Mesendoderm (in vitro differentiated cells): ENCODE measurements at regions not wholly inside any gene's neighbourhood (a gene's known extent, or its start where the extent isn't known, plus 50 kb on each side); places are given as distances from the start of the nearest gene placed in this dataset.

Experiments
- DNase-seq: peaks from one replicate; pipeline ENCODE4 v3.0.0; 2013
- H2AK5ac ChIP-seq: 2 replicates; pipeline ENCODE4 v1.6.1; 2013; ENCODE audit warnings: low read length, inconsistent platforms
- H2BK120ac ChIP-seq: 2 replicates; pipeline ENCODE4 v1.6.1; 2013; ENCODE audit warnings: low read depth, mild to moderate bottlenecking, low read length, moderate library complexity, mixed read lengths
- H2BK15ac ChIP-seq: replicated peaks from 2 replicates; pipeline ENCODE4 v1.6.1; 2013; ENCODE audit warnings: low read depth, mild to moderate bottlenecking, moderate library complexity
- H2BK5ac ChIP-seq: 2 replicates; pipeline ENCODE4 v1.6.1; 2013; ENCODE audit warnings: low read length, inconsistent platforms
- H3K18ac ChIP-seq: 2 replicates; pipeline ENCODE4 v1.6.1; 2013; ENCODE audit warnings: mild to moderate bottlenecking, low read length, mixed read lengths
- H3K23ac ChIP-seq: one replicate; pipeline ENCODE4 v1.6.1; 2013; ENCODE audit warnings: low read length
- H3K27ac ChIP-seq: 2 replicates; pipeline ENCODE4 v1.5.1; 2013; ENCODE audit warnings: low read depth, mild to moderate bottlenecking, inconsistent platforms, low read length, moderate library complexity
- H3K27me3 ChIP-seq: 2 replicates; pipeline ENCODE4 v1.6.1; 2013; ENCODE audit warnings: low read length, control low read depth, mild to moderate bottlenecking, inconsistent platforms; ENCODE audit not compliant: insufficient read depth, poor library complexity
- H3K36me3 ChIP-seq: 2 replicates; pipeline ENCODE4 v1.6.1; 2013; ENCODE audit warnings: low read length, inconsistent platforms; ENCODE audit not compliant: control insufficient read depth, insufficient read depth
- H3K4ac ChIP-seq: one replicate; pipeline ENCODE4 v1.6.1; 2013; ENCODE audit warnings: low read depth, mild to moderate bottlenecking, low read length, moderate library complexity
- H3K4me1 ChIP-seq: 2 replicates; pipeline ENCODE4 v1.6.1; 2013; ENCODE audit warnings: low read depth, low read length, inconsistent platforms; ENCODE audit not compliant: control insufficient read depth
- H3K4me2 ChIP-seq: 2 replicates; pipeline ENCODE4 v1.6.1; 2013; ENCODE audit warnings: low read length
- H3K4me3 ChIP-seq: 2 replicates; pipeline ENCODE4 v1.5.1; 2013; ENCODE audit warnings: mild to moderate bottlenecking, low read length
- H3K56ac ChIP-seq: one replicate; pipeline ENCODE4 v1.6.1; 2013; ENCODE audit warnings: low read length
- H3K79me1 ChIP-seq: 2 replicates; pipeline ENCODE4 v1.6.1; 2013; ENCODE audit warnings: low read length, inconsistent platforms
- H3K79me2 ChIP-seq: 2 replicates; pipeline ENCODE4 v1.6.1; 2013; ENCODE audit warnings: mild to moderate bottlenecking, low read length; ENCODE audit not compliant: control insufficient read depth, insufficient read depth
- H3K9ac ChIP-seq: 2 replicates; pipeline ENCODE4 v1.6.1; 2013; ENCODE audit warnings: low read length, inconsistent platforms
- H4K5ac ChIP-seq: one replicate; pipeline ENCODE4 v1.6.1; 2013; ENCODE audit warnings: low read length
- H4K8ac ChIP-seq: one replicate; pipeline ENCODE4 v1.6.1; 2013; ENCODE audit warnings: low read depth, mild to moderate bottlenecking, control low read depth, low read length, moderate library complexity
- WGBS: extraction: QIAGEN DNeasy Blood & Tissue Kit; methylation state at CpG from one replicate; pipeline ENCODE4 v1.1.7; 2013; ENCODE audit warnings: low lambda C conversion rate, missing lambda C conversion rate; ENCODE audit not compliant: insufficient coverage; ENCODE audit errors: extremely low coverage; 5-methylcytosine and 5-hydroxymethylcytosine counted together

- H3K4ac ChIP-seq: no peak overlapping the region
- H3K4me3 ChIP-seq: no peak overlapping the region
- H3K79me2 ChIP-seq: no peaks in the 10 kb centered on the region
- WGBS: no CpG with 5 or more reads among the region's 37 CpGs
- no peak overlapping the region for H3K56ac ChIP-seq
- H3K27me3 ChIP-seq: no peaks in the 10 kb centered on the region
- H3K27ac ChIP-seq: no peak overlapping the region
- H4K8ac ChIP-seq: no peak overlapping the region
- H2BK5ac ChIP-seq: no peak overlapping the region
- H3K4me1 ChIP-seq: no peaks in the 10 kb centered on the region
- H2BK15ac ChIP-seq: no peak overlapping the region
- H4K5ac ChIP-seq: no peak overlapping the region
- no peak for DNase-seq
- no peaks in the 10 kb centered on the region for H3K79me1 ChIP-seq
- no peak overlapping the region for H3K4me2 ChIP-seq
- H3K36me3 ChIP-seq: no peaks in the 10 kb centered on the region
- H3K23ac ChIP-seq: no peak overlapping the region
- no peak overlapping the region for H2BK120ac ChIP-seq
- H2AK5ac ChIP-seq: no peak overlapping the region
- no peak overlapping the region for H3K9ac ChIP-seq
- no peak overlapping the region for H3K18ac ChIP-seq
These were observed 64.3 kb upstream of the PPARA start for GRCh38 chr22:46085828-46086576.

DNA sequence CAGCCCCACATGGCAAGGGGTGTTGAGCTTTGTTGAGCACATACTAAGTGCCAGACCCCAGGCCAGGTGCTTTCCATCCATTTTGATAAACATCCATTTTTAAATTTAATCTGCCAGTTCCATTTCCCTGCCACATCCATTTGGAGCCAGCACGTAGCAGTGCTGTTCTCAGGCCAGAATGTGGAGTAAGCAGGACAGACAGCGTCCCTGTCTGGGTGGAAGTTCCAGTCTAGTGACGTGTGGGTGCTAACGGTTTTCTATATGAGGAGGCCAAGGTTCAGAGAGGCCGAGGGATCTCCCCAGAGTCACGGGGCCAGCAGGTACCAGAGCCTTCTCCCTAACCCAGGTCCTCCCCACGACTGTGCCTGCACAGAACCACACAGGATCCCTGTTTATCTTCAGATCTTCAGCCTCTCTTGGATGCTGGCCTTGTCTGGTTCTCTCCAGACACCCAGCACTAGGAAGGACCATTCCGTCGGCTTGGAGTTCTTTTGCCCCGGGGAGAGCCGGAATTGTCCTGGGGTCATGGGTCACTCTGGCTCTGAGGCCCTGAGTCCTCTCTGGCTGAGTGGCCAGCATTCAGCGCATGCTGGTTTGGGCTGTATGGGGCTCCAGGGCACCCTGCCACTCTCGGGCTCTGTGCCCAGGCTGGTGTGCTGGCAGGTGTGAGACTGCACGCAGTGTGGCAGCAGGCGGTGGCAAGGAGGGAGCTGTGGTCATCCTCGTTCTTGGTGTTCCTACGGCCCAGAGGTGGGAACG lies 63.6 kb upstream of the PPARA start:
- Histone ChIP-seq H3K4me2 (no peak overlapping the region), H2AK5ac (no peak overlapping the region), H3K4me3 (no peak overlapping the region), H3K4ac (no peak overlapping the region), H3K79me1 (no peaks in the 10 kb centered on the region), H2BK120ac (no peak overlapping the region), H3K56ac (no peak overlapping the region), H4K5ac (no peak overlapping the region), H3K4me1 (no peaks in the 10 kb centered on the region), H3K9ac (no peak overlapping the region), H2BK15ac (no peak overlapping the region), H3K27me3 (no peaks in the 10 kb centered on the region), H4K8ac (no peak overlapping the region), H3K18ac (no peak overlapping the region), H2BK5ac (no peak overlapping the region), H3K79me2 (no peaks in the 10 kb centered on the region), H3K36me3 (no peaks in the 10 kb centered on the region), H3K23ac (no peak overlapping the region), H3K27ac (no peak overlapping the region)
- no peak for DNase-seq
- no CpG with 5 or more reads among the region's 18 CpGs for WGBS

GRCh38 chr22:46087336-46087690 lies 63.0 kb upstream of the PPARA start:
- no peak overlapping the region for H2BK15ac ChIP-seq
- no peaks in the 10 kb centered on the region for H3K27me3 ChIP-seq
- no peaks in the 10 kb centered on the region for H3K79me2 ChIP-seq
- no peak overlapping the region for H2BK5ac ChIP-seq
- no peaks in the 10 kb centered on the region for H3K79me1 ChIP-seq
- no CpG with 5 or more reads among the region's 14 CpGs for WGBS
- no peak overlapping the region for H4K8ac ChIP-seq
- H3K4me3 ChIP-seq: no peak overlapping the region
- no peak overlapping the region for H2AK5ac ChIP-seq
- no peak overlapping the region for H3K56ac ChIP-seq
- no peak overlapping the region for H3K9ac ChIP-seq
- H2BK120ac ChIP-seq: no peak overlapping the region
- H3K36me3 ChIP-seq: no peaks in the 10 kb centered on the region
- H3K27ac ChIP-seq: no peak overlapping the region
- H3K4ac ChIP-seq: no peak overlapping the region
- no peak overlapping the region for H4K5ac ChIP-seq
- no peak for DNase-seq
- H3K23ac ChIP-seq: no peak overlapping the region
- H3K18ac ChIP-seq: no peak overlapping the region
- H3K4me1 ChIP-seq: no peaks in the 10 kb centered on the region
- no peak overlapping the region for H3K4me2 ChIP-seq

GRCh38 chr22:46087816-46088277 lies 62.5 kb upstream of the PPARA start:
- Histone ChIP-seq H3K79me2 (no peaks in the 10 kb centered on the region), H3K23ac (no peak overlapping the region), H2AK5ac (no peak overlapping the region), H3K56ac (no peak overlapping the region), H3K4me2 (no peak overlapping the region), H3K36me3 (no peaks in the 10 kb centered on the region), H3K18ac (no peak overlapping the region), H2BK5ac (no peak overlapping the region), H3K4me1 (no peaks in the 10 kb centered on the region), H4K8ac (no peak overlapping the region), H3K79me1 (no peaks in the 10 kb centered on the region), H3K27me3 (no peaks in the 10 kb centered on the region), H2BK15ac (no peak overlapping the region), H2BK120ac (no peak overlapping the region), H3K9ac (no peak overlapping the region), H4K5ac (no peak overlapping the region), H3K4me3 (no peak overlapping the region), H3K27ac (no peak overlapping the region), H3K4ac (no peak overlapping the region)
- peak; percentile 11 for DNase-seq
- WGBS: no CpG with 5 or more reads among the region's 22 CpGs

DNA sequence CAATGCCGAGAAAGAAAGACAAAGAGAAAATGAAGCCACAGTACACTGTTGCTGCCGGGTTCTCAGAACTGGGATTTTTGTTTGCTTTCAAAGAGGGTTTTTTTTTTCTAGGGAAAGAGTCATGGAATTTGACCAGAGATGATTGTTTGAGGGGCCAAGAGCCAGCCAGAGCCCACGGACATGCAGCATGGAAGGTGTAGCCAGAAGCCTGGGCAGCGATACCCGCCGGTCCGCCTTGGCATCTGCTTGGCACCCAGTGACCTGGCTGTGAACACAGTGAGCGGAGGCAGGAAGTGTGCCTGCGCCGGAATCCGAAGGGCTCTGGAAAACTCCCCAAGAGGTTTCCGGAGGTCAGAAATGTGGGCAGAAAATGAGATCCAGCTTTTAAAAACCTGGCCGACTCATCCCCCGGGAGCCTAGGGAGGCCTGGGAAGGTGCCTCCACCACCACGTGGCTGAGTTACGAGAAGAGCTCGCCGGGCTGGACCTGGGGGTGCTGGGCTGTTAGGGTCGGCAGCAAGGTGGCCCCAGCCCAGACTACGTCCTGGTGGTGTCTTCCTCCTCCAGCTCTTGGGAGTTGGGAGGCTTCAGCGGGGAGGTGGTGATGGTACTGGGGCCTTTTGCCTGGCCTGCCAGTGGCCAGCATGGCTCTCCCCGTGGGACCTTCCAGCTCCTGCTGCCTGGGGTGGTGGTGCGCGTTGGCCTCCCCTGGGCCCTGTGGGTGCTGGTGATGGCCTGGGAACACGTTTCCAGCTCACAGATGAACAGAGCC lies 61.6 kb upstream of the PPARA start:
- no peaks in the 10 kb centered on the region for H3K79me1 ChIP-seq
- no peak overlapping the region for H3K23ac ChIP-seq
- H2BK120ac ChIP-seq: no peak overlapping the region
- no peaks in the 10 kb centered on the region for H3K79me2 ChIP-seq
- H3K9ac ChIP-seq: no peak overlapping the region
- H3K27me3 ChIP-seq: no peaks in the 10 kb centered on the region
- H3K56ac ChIP-seq: no peak overlapping the region
- H3K18ac ChIP-seq: no peak overlapping the region
- H3K4me1 ChIP-seq: no peaks in the 10 kb centered on the region
- H4K5ac ChIP-seq: no peak overlapping the region
- no peak overlapping the region for H3K4ac ChIP-seq
- no peaks in the 10 kb centered on the region for H3K36me3 ChIP-seq
- H2BK5ac ChIP-seq: no peak overlapping the region
- WGBS: no CpG with 5 or more reads among the region's 25 CpGs
- DNase-seq: no peak
- no peak overlapping the region for H3K27ac ChIP-seq
- H3K4me2 ChIP-seq: no peak overlapping the region
- H2AK5ac ChIP-seq: no peak overlapping the region
- H4K8ac ChIP-seq: no peak overlapping the region
- no peak overlapping the region for H2BK15ac ChIP-seq
- no peak overlapping the region for H3K4me3 ChIP-seq
